NCI-H345 treated with DMSO at 0.1 percent for 48 hours (cell line): ENCODE measurements at regions not wholly inside any gene's neighbourhood (a gene's known extent, or its start where the extent isn't known, plus 50 kb on each side); places are given as distances from the start of the nearest gene placed in this dataset.

Experiments
- DNase-seq: peaks from one replicate; lab custom pipeline; 2025; ENCODE audit not compliant: unreplicated experiment; lab: John Stamatoyannopoulos, UW

- no peak for DNase-seq
Measured at GRCh38 chr5:175765858-175766257, 105.5 kb upstream of the CPLX2 start.

GRCh38 chr5:175766963-175767362, 104.4 kb upstream of the CPLX2 start:
- DNase-seq = no peak

- peak; percentile 27 for DNase-seq
Measured at GRCh38 chr5:175772747-175773533, 98.4 kb upstream of the CPLX2 start.

GRCh38 chr5:175773534-175774070, 97.8 kb upstream of the CPLX2 start:
- DNase-seq = no peak

- DNase-seq = no peak
Measured at GRCh38 chr5:175775416-175775815, 96.0 kb upstream of the CPLX2 start.

- peak; percentile 95 for DNase-seq
Measured at GRCh38 chr5:175778951-175779503, 92.4 kb upstream of the CPLX2 start.

- no peak for DNase-seq
Measured at GRCh38 chr5:175783739-175784138, 87.6 kb upstream of the CPLX2 start.

- DNase-seq = no peak
Measured at GRCh38 chr5:175784230-175784629, 87.1 kb upstream of the CPLX2 start.

GRCh38 chr5:175785681-175786080, 85.7 kb upstream of the CPLX2 start:
- no peak for DNase-seq

GRCh38 chr5:175788155-175788787, 83.1 kb upstream of the CPLX2 start:
- DNase-seq = no peak

- DNase-seq = no peak
Measured at GRCh38 chr5:175789670-175790069, 81.7 kb upstream of the CPLX2 start.

GRCh38 chr5:175790796-175791195, 80.6 kb upstream of the CPLX2 start:
- DNase-seq = no peak

GRCh38 chr5:175795959-175796358, 75.4 kb upstream of the CPLX2 start:
- DNase-seq = no peak

- peak; percentile 80 for DNase-seq
Measured at GRCh38 chr5:175796536-175797499, 74.6 kb upstream of the CPLX2 start.

- DNase-seq = peak; percentile 76
Measured at GRCh38 chr5:175797521-175798038, 73.8 kb upstream of the CPLX2 start.

- DNase-seq = no peak
Measured at GRCh38 chr5:175798626-175799025, 72.8 kb upstream of the CPLX2 start.

GRCh38 chr5:175800656-175801081, 70.7 kb upstream of the CPLX2 start:
- no peak for DNase-seq

GRCh38 chr5:175802361-175802760, 69.0 kb upstream of the CPLX2 start:
- no peak for DNase-seq

- no peak for DNase-seq
Measured at GRCh38 chr5:175803254-175803653, 68.1 kb upstream of the CPLX2 start.

GRCh38 chr5:175803736-175804454, 67.5 kb upstream of the CPLX2 start:
- no peak for DNase-seq
